ENCODE measurements at regions not wholly inside any gene's neighbourhood (a gene's known extent, or its start where the extent isn't known, plus 50 kb on each side); places are given as distances from the start of the nearest gene placed in this dataset.

- no peak for TF ChIP-seq POLR2AphosphoS5 (IDR thresholded peaks at IDR 0.05; ENCODE audit: low read depth)
- no peak for TF ChIP-seq CTCF (IDR thresholded peaks at IDR 0.05; ENCODE audit: insufficient read depth, low read length)
- TF ChIP-seq GABPA (IDR thresholded peaks at IDR 0.05; ENCODE audit: low read depth), result no peak
- TF ChIP-seq REST (IDR thresholded peaks at IDR 0.05; ENCODE audit: insufficient replicate concordance, low read depth), result no peak
- no peak for TF ChIP-seq SPI1 (IDR thresholded peaks at IDR 0.05; ENCODE audit: borderline replicate concordance, low read depth)
Measured at GRCh38 chr6:85747666-85748065, 105.0 kb upstream of the SYNCRIP start.
